PFSK-1 (cell line): ENCODE measurements at regions not wholly inside any gene's neighbourhood (a gene's known extent, or its start where the extent isn't known, plus 50 kb on each side); places are given as distances from the start of the nearest gene placed in this dataset.

Experiments used
- FOXP2 ChIP-seq: optimal IDR thresholded peaks from 2 replicates; pipeline ENCODE3; 2011; ENCODE audit warnings: borderline replicate concordance, control low read depth, inconsistent platforms; ENCODE audit not compliant: insufficient read depth; ENCODE audit errors: extremely low read length, extremely low read depth
- POLR2AphosphoS5 ChIP-seq: IDR thresholded peaks from 2 replicates; pipeline ENCODE4 v1.6.1; 2012; ENCODE audit warnings: low read depth, mild to moderate bottlenecking, control low read depth, low read length, moderate library complexity
- SIN3A ChIP-seq: IDR thresholded peaks from 2 replicates; pipeline ENCODE4 v1.6.1; 2012; ENCODE audit warnings: mild to moderate bottlenecking, low read length, moderate library complexity, borderline replicate concordance; ENCODE audit not compliant: insufficient read depth
- TAF1 ChIP-seq: IDR thresholded peaks from 2 replicates; pipeline ENCODE4 v1.6.1; 2012; ENCODE audit warnings: low read length, control low read depth, borderline replicate concordance; ENCODE audit not compliant: insufficient read depth
- TF ChIP-seq, protein P1 (sequence below), 2 experiments: IDR thresholded peaks; 2 replicates each; pipeline versions ENCODE4 v1.6.1 to v1.8.0; 2011 to 2012; ENCODE audit warnings: low read depth in 2 of 2, low read length in 2 of 2, control low read depth in 1 of 2, inconsistent platforms in 1 of 2, mild to moderate bottlenecking in 1 of 2, moderate library complexity in 1 of 2; ENCODE audit not compliant: insufficient read depth in 1 of 2

DNA sequence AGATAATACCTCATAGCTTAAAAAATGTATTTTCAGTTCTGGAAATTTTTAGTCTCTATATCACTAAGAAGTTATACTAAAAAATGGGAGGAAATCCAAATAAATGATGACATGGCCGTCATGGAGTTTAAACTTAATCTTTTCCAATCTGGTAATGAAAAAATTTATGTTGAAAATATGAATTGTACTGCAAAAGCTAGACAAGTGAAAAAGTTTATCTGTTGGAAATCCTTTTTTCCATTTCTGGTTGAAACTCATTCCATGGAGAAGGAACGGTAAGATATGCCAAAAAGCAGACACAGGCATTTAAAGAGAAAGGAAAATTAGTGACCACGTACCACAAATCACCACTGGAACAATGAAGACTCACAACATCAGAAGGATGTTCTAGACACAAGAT lies 314.2 kb upstream of the PRICKLE1 start:
- TF ChIP-seq SIN3A (no peak), FOXP2 (no peak), TAF1 (no peak), POLR2AphosphoS5 (no peak)
- TF ChIP-seq, protein P1, sequence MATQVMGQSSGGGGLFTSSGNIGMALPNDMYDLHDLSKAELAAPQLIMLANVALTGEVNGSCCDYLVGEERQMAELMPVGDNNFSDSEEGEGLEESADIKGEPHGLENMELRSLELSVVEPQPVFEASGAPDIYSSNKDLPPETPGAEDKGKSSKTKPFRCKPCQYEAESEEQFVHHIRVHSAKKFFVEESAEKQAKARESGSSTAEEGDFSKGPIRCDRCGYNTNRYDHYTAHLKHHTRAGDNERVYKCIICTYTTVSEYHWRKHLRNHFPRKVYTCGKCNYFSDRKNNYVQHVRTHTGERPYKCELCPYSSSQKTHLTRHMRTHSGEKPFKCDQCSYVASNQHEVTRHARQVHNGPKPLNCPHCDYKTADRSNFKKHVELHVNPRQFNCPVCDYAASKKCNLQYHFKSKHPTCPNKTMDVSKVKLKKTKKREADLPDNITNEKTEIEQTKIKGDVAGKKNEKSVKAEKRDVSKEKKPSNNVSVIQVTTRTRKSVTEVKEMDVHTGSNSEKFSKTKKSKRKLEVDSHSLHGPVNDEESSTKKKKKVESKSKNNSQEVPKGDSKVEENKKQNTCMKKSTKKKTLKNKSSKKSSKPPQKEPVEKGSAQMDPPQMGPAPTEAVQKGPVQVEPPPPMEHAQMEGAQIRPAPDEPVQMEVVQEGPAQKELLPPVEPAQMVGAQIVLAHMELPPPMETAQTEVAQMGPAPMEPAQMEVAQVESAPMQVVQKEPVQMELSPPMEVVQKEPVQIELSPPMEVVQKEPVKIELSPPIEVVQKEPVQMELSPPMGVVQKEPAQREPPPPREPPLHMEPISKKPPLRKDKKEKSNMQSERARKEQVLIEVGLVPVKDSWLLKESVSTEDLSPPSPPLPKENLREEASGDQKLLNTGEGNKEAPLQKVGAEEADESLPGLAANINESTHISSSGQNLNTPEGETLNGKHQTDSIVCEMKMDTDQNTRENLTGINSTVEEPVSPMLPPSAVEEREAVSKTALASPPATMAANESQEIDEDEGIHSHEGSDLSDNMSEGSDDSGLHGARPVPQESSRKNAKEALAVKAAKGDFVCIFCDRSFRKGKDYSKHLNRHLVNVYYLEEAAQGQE (IDR thresholded peaks at IDR 0.05; ENCODE audit: insufficient read depth in 1 of 2, low read depth in 2 of 2, low read length in 2 of 2) = no peak

DNA sequence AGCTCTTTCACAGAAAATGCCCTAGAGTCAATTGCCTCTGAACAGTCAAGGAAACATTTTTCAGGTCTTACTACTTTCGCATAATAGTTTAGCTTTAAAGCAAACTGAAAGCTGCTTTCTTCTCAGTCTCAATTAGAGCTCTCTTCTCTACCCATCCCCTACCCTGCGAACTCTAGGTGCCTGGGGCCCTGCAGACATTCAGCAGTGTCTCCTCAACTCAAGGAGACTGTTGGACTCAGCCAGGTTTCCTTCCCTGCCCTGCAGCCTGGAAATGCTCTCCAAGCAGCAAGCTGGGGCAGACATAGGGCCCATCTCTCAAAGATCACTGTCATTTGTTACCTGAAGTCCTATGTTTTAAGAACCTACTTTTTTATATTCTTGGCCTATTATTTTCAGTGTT lies 312.5 kb upstream of the PRICKLE1 start:
- TF ChIP-seq FOXP2 (no peak), POLR2AphosphoS5 (no peak), SIN3A (no peak)
- TF ChIP-seq, protein P1 (IDR thresholded peaks at IDR 0.05; ENCODE audit: insufficient read depth in 1 of 2, low read depth in 2 of 2, low read length in 2 of 2) = no peak

DNA sequence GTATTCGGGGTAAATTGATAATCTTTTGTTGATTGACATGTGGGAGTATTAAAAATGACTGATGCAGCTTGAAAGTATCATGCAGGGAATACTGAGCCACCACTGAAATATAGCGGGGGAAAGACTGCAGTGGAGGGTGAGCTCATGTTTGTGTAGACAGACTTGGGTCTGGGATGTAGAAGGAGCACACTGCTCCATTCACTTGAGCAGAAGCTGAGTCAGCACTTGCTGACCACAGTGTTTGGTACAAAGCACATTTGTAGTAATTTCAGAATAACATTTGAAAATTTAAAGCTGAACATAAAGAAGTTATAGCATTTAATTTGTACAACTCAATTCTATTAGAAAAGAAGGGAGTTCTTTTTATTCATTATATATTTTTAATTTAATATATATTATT lies 304.3 kb upstream of the PRICKLE1 start:
- TF ChIP-seq, protein P1 (IDR thresholded peaks at IDR 0.05; ENCODE audit: insufficient read depth in 1 of 2, low read depth in 2 of 2, low read length in 2 of 2) = no peak
- no peak for TF ChIP-seq POLR2AphosphoS5
- TF ChIP-seq SIN3A = no peak
- no peak for TF ChIP-seq FOXP2
- TF ChIP-seq TAF1 = no peak

DNA sequence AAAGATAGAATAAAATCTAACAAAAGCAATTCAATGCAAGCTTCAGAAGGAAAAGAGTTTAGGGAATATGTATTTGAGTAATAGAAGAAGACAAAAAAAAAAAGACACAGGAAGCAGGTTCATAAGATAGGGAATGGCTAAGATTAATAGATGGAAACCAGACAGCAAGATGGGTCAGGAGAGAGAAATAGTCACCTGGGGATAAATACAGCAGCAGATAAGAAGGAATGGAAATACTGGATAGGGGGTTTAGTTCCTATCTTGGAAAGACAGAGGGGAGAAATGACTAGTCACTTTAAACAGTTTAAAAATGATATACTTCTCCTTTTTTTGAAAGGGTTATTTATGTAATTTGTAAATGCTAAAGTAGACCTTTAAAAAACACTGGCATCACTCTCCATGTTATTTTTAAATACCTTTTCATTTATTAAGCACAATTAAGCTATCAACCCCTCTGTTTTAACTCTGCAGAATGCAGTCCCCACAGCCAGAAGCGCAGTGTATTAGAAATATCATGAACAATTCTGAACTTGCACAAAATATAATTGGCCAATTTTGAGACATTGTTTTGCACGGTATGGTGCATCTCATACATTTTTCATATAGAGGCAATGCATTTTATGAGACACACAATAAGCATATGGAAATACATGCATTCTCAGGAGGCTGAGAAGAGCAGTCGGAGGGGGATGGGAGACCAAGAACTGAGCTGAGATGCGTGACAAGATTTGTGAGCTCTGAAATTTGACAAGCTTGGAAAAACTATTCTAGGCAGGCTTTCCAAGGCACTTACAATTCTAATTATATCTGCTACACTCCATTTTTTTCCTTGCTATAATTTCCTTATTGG lies 303.4 kb upstream of the PRICKLE1 start:
- TF ChIP-seq, protein P1 (IDR thresholded peaks at IDR 0.05; ENCODE audit: insufficient read depth in 1 of 2, low read depth in 2 of 2, low read length in 2 of 2) = no peak
- TF ChIP-seq POLR2AphosphoS5 (no peak), SIN3A (no peak), FOXP2 (no peak), TAF1 (no peak)
